ENCODE measurements at regions not wholly inside any gene's neighbourhood (a gene's known extent, or its start where the extent isn't known, plus 50 kb on each side); places are given as distances from the start of the nearest gene placed in this dataset.
"Not testable (repeated sequence)": the region's sequence is repeated elsewhere in the genome, so short reads cannot be mapped to it uniquely, and the experiment has no call there.

- DNase-seq (ENCODE audit: low read depth): no peak
- no peak overlapping the region for H3K4me3 ChIP-seq (ENCODE audit: control insufficient read depth, low read depth, low read length)
- TF ChIP-seq CTCF (IDR thresholded peaks at IDR 0.05; ENCODE audit: control insufficient read depth, insufficient read depth, low read depth, low read length, missing control alignments): no peak
Measured at GRCh38 chr22:22960307-22960706, 72.7 kb downstream of the IGLL5 start.

DNA sequence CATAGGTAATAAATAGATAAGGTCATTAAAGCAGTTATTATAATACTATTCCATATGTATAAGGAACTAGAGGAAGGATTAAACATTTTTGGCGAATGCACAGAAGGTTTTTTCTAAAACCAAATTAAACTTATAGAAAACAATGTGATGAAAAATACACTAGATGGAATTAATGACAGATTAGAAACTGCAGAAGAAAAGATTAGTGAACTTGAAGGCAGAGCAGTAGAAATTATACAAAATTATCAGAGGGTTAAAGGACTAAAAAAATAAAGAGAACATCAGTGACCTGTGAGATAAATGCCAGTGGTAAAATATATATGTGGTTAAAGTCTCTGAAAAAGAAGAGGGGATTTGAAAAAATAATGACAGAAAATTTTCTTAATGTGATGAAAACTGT is 74.0 kb downstream of the IGLL5 start:
- no peak overlapping the region for H3K4me3 ChIP-seq (ENCODE audit: control insufficient read depth, low read depth, low read length)
- no peak for TF ChIP-seq CTCF (IDR thresholded peaks at IDR 0.05; ENCODE audit: control insufficient read depth, insufficient read depth, low read depth, low read length, missing control alignments)
- DNase-seq (ENCODE audit: low read depth): no peak

- no peak for TF ChIP-seq CTCF (IDR thresholded peaks at IDR 0.05; ENCODE audit: control insufficient read depth, insufficient read depth, low read depth, low read length, missing control alignments)
- no peak overlapping the region for H3K4me3 ChIP-seq (ENCODE audit: control insufficient read depth, low read depth, low read length)
- no peak for DNase-seq (ENCODE audit: low read depth)
Measured at GRCh38 chr22:22968366-22968765, 80.8 kb downstream of the IGLL5 start.

GRCh38 chr22:22972605-22973004 is 85.0 kb downstream of the IGLL5 start:
- H3K4me3 ChIP-seq (ENCODE audit: control insufficient read depth, low read depth, low read length); DNase-seq (ENCODE audit: low read depth): not testable (repeated sequence)

GRCh38 chr22:22973336-22973735 is 85.7 kb downstream of the IGLL5 start:
- no peak overlapping the region for H3K4me3 ChIP-seq (ENCODE audit: control insufficient read depth, low read depth, low read length)
- DNase-seq (ENCODE audit: low read depth): no peak
- TF ChIP-seq CTCF (IDR thresholded peaks at IDR 0.05; ENCODE audit: control insufficient read depth, insufficient read depth, low read depth, low read length, missing control alignments): no peak

- no peak overlapping the region for H3K4me3 ChIP-seq (ENCODE audit: control insufficient read depth, low read depth, low read length)
- no peak for DNase-seq (ENCODE audit: low read depth)
- no peak for TF ChIP-seq CTCF (IDR thresholded peaks at IDR 0.05; ENCODE audit: control insufficient read depth, insufficient read depth, low read depth, low read length, missing control alignments)
Measured at GRCh38 chr22:22974156-22974555, 86.5 kb downstream of the IGLL5 start.

DNA sequence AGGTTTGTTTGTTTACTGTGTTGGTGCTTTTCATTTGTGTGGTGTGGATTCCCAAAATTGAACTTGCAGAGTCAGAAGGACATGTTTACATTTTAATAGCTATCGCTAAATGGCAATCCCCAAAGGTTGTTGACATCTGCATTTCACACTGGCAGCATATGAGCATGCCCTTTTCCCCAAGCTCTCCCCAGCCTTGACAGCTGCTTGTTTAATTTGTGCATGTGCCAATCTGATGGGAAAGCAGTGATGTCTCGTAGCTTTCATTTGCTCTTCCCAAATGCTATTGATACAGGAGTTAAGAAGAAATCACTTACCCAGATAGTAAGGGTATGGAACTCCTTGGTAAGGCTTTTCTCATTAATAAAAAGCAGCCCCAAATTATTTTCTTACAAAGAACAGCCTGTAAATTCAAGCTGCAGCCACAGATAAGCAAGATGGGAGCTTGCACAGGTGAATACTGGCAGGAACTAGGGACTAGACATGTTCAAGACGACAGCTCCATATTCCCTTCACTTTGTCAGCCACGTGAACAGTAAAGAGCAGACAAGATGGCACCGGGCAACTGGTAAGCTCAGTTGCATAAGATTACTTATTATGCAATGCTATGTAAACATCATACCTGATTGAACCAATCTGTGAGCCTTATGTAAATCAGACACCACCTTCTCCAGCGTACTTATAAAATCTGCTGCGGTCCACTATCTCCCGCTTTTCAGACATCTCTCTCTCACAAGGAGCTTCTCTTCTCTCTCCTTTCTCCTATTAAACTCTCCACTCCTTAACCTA is 87.4 kb downstream of the IGLL5 start:
- TF ChIP-seq CTCF (IDR thresholded peaks at IDR 0.05; ENCODE audit: control insufficient read depth, insufficient read depth, low read depth, low read length, missing control alignments): no peak
- H3K4me3 ChIP-seq (ENCODE audit: control insufficient read depth, low read depth, low read length): no peak overlapping the region
- no peak for DNase-seq (ENCODE audit: low read depth)

Measured in AG09309 (cell line).